Spleen (tissue), 7 donors: ENCODE measurements at regions not wholly inside any gene's neighbourhood (a gene's known extent, or its start where the extent isn't known, plus 50 kb on each side); places are given as distances from the start of the nearest gene placed in this dataset.

Experiments used
- CTCF ChIP-seq, 11 experiments: fragments of 200-600 bp in 7 of 11; fragments of 450-650 bp in 4 of 11; sonication (generic) in 4 of 11; IDR thresholded peaks in 8 of 11; conservative IDR thresholded peaks in 3 of 11; 1 replicate in 7 of 11; 2 replicates in 4 of 11; pipeline versions ENCODE4 v1.4.0 to v1.8.0; 2016 to 2021; ENCODE audit warnings: antibody characterized with exemption in 11 of 11, inconsistent platforms in 4 of 11, mild to moderate bottlenecking in 1 of 11
- POLR2A ChIP-seq, 3 donors: fragments of 450-650 bp; IDR thresholded peaks; one replicate each; pipeline ENCODE4 v1.5.1; 2017; ENCODE audit warnings: antibody characterized with exemption in 3 of 3, mild to moderate bottlenecking in 1 of 3
- donor health status: DM: no; HTN: no; CAD: no; lungs with moderate emphysema.
- donor health status: DM: no; HTN: no; CAD: no.
- donor health status: DM: no; HTN: no; CAD: no.

- no peak for TF ChIP-seq CTCF (IDR thresholded peaks at IDR 0.05 in 8 of 11, conservative IDR thresholded peaks at IDR 0.05 in 3 of 11)
- TF ChIP-seq POLR2A (IDR thresholded peaks at IDR 0.05), result no peak
These were observed 190.7 kb downstream of the FAM170A start for GRCh38 chr5:119820016-119820415.
